ENCODE measurements at regions not wholly inside any gene's neighbourhood (a gene's known extent, or its start where the extent isn't known, plus 50 kb on each side); places are given as distances from the start of the nearest gene placed in this dataset.

GRCh38 chr3:151563305-151563704 lies 102.4 kb upstream of the IGSF10 start (continued):
- TF ChIP-seq, protein P1, sequence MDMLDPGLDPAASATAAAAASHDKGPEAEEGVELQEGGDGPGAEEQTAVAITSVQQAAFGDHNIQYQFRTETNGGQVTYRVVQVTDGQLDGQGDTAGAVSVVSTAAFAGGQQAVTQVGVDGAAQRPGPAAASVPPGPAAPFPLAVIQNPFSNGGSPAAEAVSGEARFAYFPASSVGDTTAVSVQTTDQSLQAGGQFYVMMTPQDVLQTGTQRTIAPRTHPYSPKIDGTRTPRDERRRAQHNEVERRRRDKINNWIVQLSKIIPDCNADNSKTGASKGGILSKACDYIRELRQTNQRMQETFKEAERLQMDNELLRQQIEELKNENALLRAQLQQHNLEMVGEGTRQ (IDR thresholded peaks at IDR 0.05; ENCODE audit: low read length): no peak
- TF ChIP-seq SP1 (IDR thresholded peaks at IDR 0.05; ENCODE audit: low read depth, low read length): no peak
- no peak for TF ChIP-seq FOSL1 (IDR thresholded peaks at IDR 0.05; ENCODE audit: insufficient read depth, low read depth, low read length)
- TF ChIP-seq BCL11A (IDR thresholded peaks at IDR 0.05; ENCODE audit: low read depth in 2 of 2, low read length in 2 of 2): no peak
- TF ChIP-seq SIRT6 (IDR thresholded peaks at IDR 0.05; ENCODE audit: low read length): no peak
- no peak for TF ChIP-seq RAD21 (IDR thresholded peaks at IDR 0.05 in 1 of 2, conservative IDR thresholded peaks at IDR 0.05 in 1 of 2; ENCODE audit: low read depth in 2 of 2, low read length in 2 of 2)
- no peak for TF ChIP-seq GTF2F1 (IDR thresholded peaks at IDR 0.05; ENCODE audit: borderline replicate concordance, low read depth, low read length)
- no peak for TF ChIP-seq CHD1 (IDR thresholded peaks at IDR 0.05; ENCODE audit: low read depth, low read length)
- no peak for TF ChIP-seq SP2 (IDR thresholded peaks at IDR 0.05; ENCODE audit: low read length)
